ENCODE measurements at regions not wholly inside any gene's neighbourhood (a gene's known extent, or its start where the extent isn't known, plus 50 kb on each side); places are given as distances from the start of the nearest gene placed in this dataset.

GRCh38 chr15:69531665-69532027 lies 79.0 kb downstream of the RPLP1 start:
- no peak for TF ChIP-seq CTCF (IDR thresholded peaks at IDR 0.05)
- no peak for TF ChIP-seq POLR2A (IDR thresholded peaks at IDR 0.05)

Measured in thyroid gland (tissue), 4 donors.